Neural cell (in vitro differentiated cells): ENCODE measurements at regions not wholly inside any gene's neighbourhood (a gene's known extent, or its start where the extent isn't known, plus 50 kb on each side); places are given as distances from the start of the nearest gene placed in this dataset.

ENCODE experiments used
- H2AFZ ChIP-seq: fragments of 200-600, 300-800 bp; sonication (generic), shearing (Covaris generic); 2 replicates; pipeline ENCODE4 v1.6.0; 2014; ENCODE audit warnings: low read depth, mild to moderate bottlenecking, antibody characterized with exemption, low read length, moderate library complexity
- H3F3A ChIP-seq: fragments of 200-600 bp; shearing (Covaris generic); 2 replicates; pipeline ENCODE4 v1.6.1; 2016; ENCODE audit warnings: mild to moderate bottlenecking, moderate library complexity, mixed read lengths, antibody characterized with exemption, low read length; ENCODE audit not compliant: insufficient read depth, poor library complexity, severe bottlenecking
- H3K27ac ChIP-seq: fragments of 200-600, 300-800 bp; sonication (generic), shearing (Covaris generic); 2 replicates; pipeline ENCODE4 v1.5.1; 2014; ENCODE audit warnings: mild to moderate bottlenecking, low read length, moderate library complexity
- H3K27me3 ChIP-seq: fragments of 300-800, 200-600 bp; sonication (generic), shearing (Covaris generic); 2 replicates; pipeline ENCODE4 v1.6.0; 2014; ENCODE audit warnings: mild to moderate bottlenecking, low read depth, low read length, moderate library complexity; ENCODE audit not compliant: insufficient read depth
- H3K36me3 ChIP-seq: fragments of 300-800, 200-600 bp; sonication (generic), shearing (Covaris generic); 2 replicates; pipeline ENCODE4 v1.5.1; 2014; ENCODE audit warnings: mild to moderate bottlenecking, antibody characterized with exemption, low read length, moderate library complexity; ENCODE audit not compliant: insufficient read depth
- H3K4me2 ChIP-seq: fragments of 300-800, 200-600 bp; sonication (generic), shearing (Covaris generic); 2 replicates; pipeline ENCODE4 v1.6.0; 2014; ENCODE audit warnings: mild to moderate bottlenecking, low read length
- H3K4me3 ChIP-seq: fragments of 300-800, 200-600 bp; sonication (generic), shearing (Covaris generic); 2 replicates; pipeline ENCODE4 v1.5.1; 2014; ENCODE audit warnings: mild to moderate bottlenecking, low read length, moderate library complexity
- H3K79me2 ChIP-seq: fragments of 200-600 bp; shearing (Covaris generic); replicated peaks from 2 replicates; pipeline ENCODE4 v1.6.0; 2014; ENCODE audit warnings: mild to moderate bottlenecking, low read length, moderate library complexity; ENCODE audit not compliant: insufficient read depth
- H3K9ac ChIP-seq: fragments of 300-800, 200-600 bp; sonication (generic), shearing (Covaris generic); 2 replicates; pipeline ENCODE4 v1.6.1; 2016; ENCODE audit warnings: mild to moderate bottlenecking, low read length, mixed read lengths
- H3K9me2 ChIP-seq: fragments of 200-600 bp; shearing (Covaris generic); 2 replicates; pipeline ENCODE4 v1.6.1; 2016; ENCODE audit warnings: mild to moderate bottlenecking, low read length, mixed read lengths; ENCODE audit not compliant: insufficient read depth
- H3K9me3 ChIP-seq: fragments of 200-600, 300-800 bp; sonication (generic), shearing (Covaris generic); 2 replicates; pipeline ENCODE4 v1.6.1; 2016; ENCODE audit warnings: mild to moderate bottlenecking, mixed run types, low read length, moderate library complexity, mixed read lengths
- H4K20me1 ChIP-seq: fragments of 200-600 bp; shearing (Covaris generic); 2 replicates; pipeline ENCODE4 v1.6.1; 2016; ENCODE audit warnings: mild to moderate bottlenecking, mixed run types; ENCODE audit not compliant: insufficient read depth
- CTCF ChIP-seq: fragments of 450-650 bp; IDR thresholded peaks from 2 replicates; pipeline ENCODE4 v1.5.1; 2014; ENCODE audit warnings: antibody characterized with exemption, mild to moderate bottlenecking, moderate library complexity; ENCODE audit not compliant: poor library complexity, severe bottlenecking
- EP300 ChIP-seq: fragments of 450-650 bp; conservative IDR thresholded peaks from 2 replicates; pipeline ENCODE4 v1.6.1; 2014; ENCODE audit warnings: antibody characterized with exemption, mild to moderate bottlenecking, moderate library complexity; ENCODE audit not compliant: poor library complexity, severe bottlenecking
- EZH2 ChIP-seq: fragments of 200-600, 300-800 bp; shearing (Covaris generic), sonication (generic); IDR thresholded peaks from 2 replicates; pipeline ENCODE4 v1.6.1; 2014; ENCODE audit warnings: antibody characterized with exemption, low read length, borderline replicate concordance, mild to moderate bottlenecking; ENCODE audit not compliant: insufficient read depth, poor library complexity, severe bottlenecking
- MXI1 ChIP-seq: fragments of 450-650 bp; conservative IDR thresholded peaks from 2 replicates; pipeline ENCODE4 v1.6.1; 2014; ENCODE audit warnings: antibody characterized with exemption, mild to moderate bottlenecking; ENCODE audit not compliant: poor library complexity, severe bottlenecking
- POLR2AphosphoS5 ChIP-seq: IDR thresholded peaks from 2 replicates; pipeline ENCODE4 v1.6.1; 2012
- RAD21 ChIP-seq: fragments of 450-650 bp; conservative IDR thresholded peaks from 2 replicates; pipeline ENCODE4 v1.6.1; 2014; ENCODE audit warnings: antibody characterized with exemption, mild to moderate bottlenecking, moderate library complexity
- SMC3 ChIP-seq: fragments of 450-650 bp; conservative IDR thresholded peaks from 2 replicates; pipeline ENCODE4 v1.6.1; 2014; ENCODE audit warnings: antibody characterized with exemption, mild to moderate bottlenecking, moderate library complexity; ENCODE audit not compliant: poor library complexity
- TAF1 ChIP-seq: IDR thresholded peaks from 2 replicates; pipeline ENCODE4 v1.6.1; 2012; ENCODE audit warnings: low read depth
- TF ChIP-seq, protein P1 (sequence below): IDR thresholded peaks from 2 replicates; pipeline ENCODE4 v1.6.1; 2012; ENCODE audit warnings: borderline replicate concordance

GRCh38 chr10:28858646-28859045 lies 181.3 kb downstream of the BAMBI start:
- Histone ChIP-seq H3K9ac (no peak overlapping the region), H3K36me3 (no peaks in the 10 kb centered on the region), H3F3A (no peaks in the 10 kb centered on the region), H3K4me3 (no peak overlapping the region), H3K9me3 (no peaks in the 10 kb centered on the region), H3K27me3 (no peaks in the 10 kb centered on the region), H3K27ac (no peak overlapping the region), H3K9me2 (no peaks in the 10 kb centered on the region), H4K20me1 (no peaks in the 10 kb centered on the region), H3K79me2 (no peaks in the 10 kb centered on the region), H2AFZ (no peak overlapping the region), H3K4me2 (no peak overlapping the region)
- no peak for TF ChIP-seq MXI1
- no peak for TF ChIP-seq POLR2AphosphoS5
- no peak for TF ChIP-seq EP300
- no peak for TF ChIP-seq SMC3
- TF ChIP-seq, protein P1, sequence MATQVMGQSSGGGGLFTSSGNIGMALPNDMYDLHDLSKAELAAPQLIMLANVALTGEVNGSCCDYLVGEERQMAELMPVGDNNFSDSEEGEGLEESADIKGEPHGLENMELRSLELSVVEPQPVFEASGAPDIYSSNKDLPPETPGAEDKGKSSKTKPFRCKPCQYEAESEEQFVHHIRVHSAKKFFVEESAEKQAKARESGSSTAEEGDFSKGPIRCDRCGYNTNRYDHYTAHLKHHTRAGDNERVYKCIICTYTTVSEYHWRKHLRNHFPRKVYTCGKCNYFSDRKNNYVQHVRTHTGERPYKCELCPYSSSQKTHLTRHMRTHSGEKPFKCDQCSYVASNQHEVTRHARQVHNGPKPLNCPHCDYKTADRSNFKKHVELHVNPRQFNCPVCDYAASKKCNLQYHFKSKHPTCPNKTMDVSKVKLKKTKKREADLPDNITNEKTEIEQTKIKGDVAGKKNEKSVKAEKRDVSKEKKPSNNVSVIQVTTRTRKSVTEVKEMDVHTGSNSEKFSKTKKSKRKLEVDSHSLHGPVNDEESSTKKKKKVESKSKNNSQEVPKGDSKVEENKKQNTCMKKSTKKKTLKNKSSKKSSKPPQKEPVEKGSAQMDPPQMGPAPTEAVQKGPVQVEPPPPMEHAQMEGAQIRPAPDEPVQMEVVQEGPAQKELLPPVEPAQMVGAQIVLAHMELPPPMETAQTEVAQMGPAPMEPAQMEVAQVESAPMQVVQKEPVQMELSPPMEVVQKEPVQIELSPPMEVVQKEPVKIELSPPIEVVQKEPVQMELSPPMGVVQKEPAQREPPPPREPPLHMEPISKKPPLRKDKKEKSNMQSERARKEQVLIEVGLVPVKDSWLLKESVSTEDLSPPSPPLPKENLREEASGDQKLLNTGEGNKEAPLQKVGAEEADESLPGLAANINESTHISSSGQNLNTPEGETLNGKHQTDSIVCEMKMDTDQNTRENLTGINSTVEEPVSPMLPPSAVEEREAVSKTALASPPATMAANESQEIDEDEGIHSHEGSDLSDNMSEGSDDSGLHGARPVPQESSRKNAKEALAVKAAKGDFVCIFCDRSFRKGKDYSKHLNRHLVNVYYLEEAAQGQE: no peak
- TF ChIP-seq CTCF: no peak
- TF ChIP-seq RAD21: no peak
- TF ChIP-seq EZH2: no peak
- no peak for TF ChIP-seq TAF1

- no peaks in the 10 kb centered on the region for H3K79me2 ChIP-seq
- no peak overlapping the region for H3K27ac ChIP-seq
- no peak overlapping the region for H2AFZ ChIP-seq
- no peaks in the 10 kb centered on the region for H4K20me1 ChIP-seq
- no peak overlapping the region for H3K4me3 ChIP-seq
- H3K27me3 ChIP-seq: no peaks in the 10 kb centered on the region
- H3F3A ChIP-seq: no peaks in the 10 kb centered on the region
- TF ChIP-seq, protein P1: no peak
- TF ChIP-seq CTCF: no peak
- TF ChIP-seq POLR2AphosphoS5: no peak
- no peak for TF ChIP-seq SMC3
- no peak for TF ChIP-seq EZH2
- no peak for TF ChIP-seq EP300
- no peak for TF ChIP-seq MXI1
- H3K36me3 ChIP-seq: no peaks in the 10 kb centered on the region
- no peaks in the 10 kb centered on the region for H3K9me2 ChIP-seq
- no peak overlapping the region for H3K4me2 ChIP-seq
- H3K9ac ChIP-seq: no peak overlapping the region
- H3K9me3 ChIP-seq: no peaks in the 10 kb centered on the region
These were observed 182.5 kb downstream of the BAMBI start for GRCh38 chr10:28859791-28860190.
